ENCODE measurements at regions not wholly inside any gene's neighbourhood (a gene's known extent, or its start where the extent isn't known, plus 50 kb on each side); places are given as distances from the start of the nearest gene placed in this dataset.

- Histone ChIP-seq H3K4me3 (ENCODE audit: low read length) (no peak overlapping the region), H3K4me1 (ENCODE audit: low read length) (no peaks in the 10 kb centered on the region), H3K9me2 (replicated peaks; ENCODE audit: insufficient read depth, low read length) (no peaks in the 10 kb centered on the region; the same call in 1 of the 2 replicates), H3K79me2 (ENCODE audit: low read length) (no peaks in the 10 kb centered on the region), H3K27me3 (replicated peaks; ENCODE audit: insufficient read depth, low read length) (no peaks in the 10 kb centered on the region), H3K36me3 (replicated peaks; ENCODE audit: insufficient read depth, low read length) (no peaks in the 10 kb centered on the region), H3F3A (ENCODE audit: insufficient read depth, low read length) (no peaks in the 10 kb centered on the region), H3K27ac (ENCODE audit: low read length) (no peak overlapping the region), H2AFZ (ENCODE audit: low read length) (no peak overlapping the region), H4K20me1 (ENCODE audit: insufficient read depth, low read length) (no peaks in the 10 kb centered on the region), H3K9me3 (replicated peaks; ENCODE audit: insufficient read depth, low read length) (no peaks in the 10 kb centered on the region), H3K4me2 (ENCODE audit: low read depth, low read length) (no peak overlapping the region), H3K9ac (ENCODE audit: low read length) (no peak overlapping the region)
- no peak for TF ChIP-seq EZH2phosphoT487 (IDR thresholded peaks at IDR 0.05; ENCODE audit: low read length)
- no peak for TF ChIP-seq EZH2 (optimal IDR thresholded peaks at IDR 0.05; ENCODE audit: low read depth, low read length)
- TF ChIP-seq CTCF (IDR thresholded peaks at IDR 0.05; ENCODE audit: low read length): no peak
- DNase-seq: no peak
These were observed 653.3 kb downstream of the CDH11 start for GRCh38 chr16:64468515-64469090.

GRCh38 chr16:64459821-64460220 is 662.0 kb downstream of the CDH11 start:
- H3F3A ChIP-seq (ENCODE audit: insufficient read depth, low read length): no peaks in the 10 kb centered on the region
- no peak for DNase-seq
- H3K9me3 ChIP-seq (replicated peaks; ENCODE audit: insufficient read depth, low read length): no peaks in the 10 kb centered on the region
- H3K4me3 ChIP-seq (ENCODE audit: low read length): no peak overlapping the region
- no peaks in the 10 kb centered on the region for H4K20me1 ChIP-seq (ENCODE audit: insufficient read depth, low read length)
- no peaks in the 10 kb centered on the region for H3K36me3 ChIP-seq (replicated peaks; ENCODE audit: insufficient read depth, low read length)
- H3K9me2 ChIP-seq (replicated peaks; ENCODE audit: insufficient read depth, low read length): no peaks in the 10 kb centered on the region
- H3K4me1 ChIP-seq (ENCODE audit: low read length): no peaks in the 10 kb centered on the region
- H3K27ac ChIP-seq (ENCODE audit: low read length): no peak overlapping the region
- H3K79me2 ChIP-seq (ENCODE audit: low read length): no peaks in the 10 kb centered on the region
- H3K4me2 ChIP-seq (ENCODE audit: low read depth, low read length): no peak overlapping the region
- no peak overlapping the region for H3K9ac ChIP-seq (ENCODE audit: low read length)
- no peak overlapping the region for H2AFZ ChIP-seq (ENCODE audit: low read length)
- no peak for TF ChIP-seq EZH2 (optimal IDR thresholded peaks at IDR 0.05; ENCODE audit: low read depth, low read length)
- TF ChIP-seq EZH2phosphoT487 (IDR thresholded peaks at IDR 0.05; ENCODE audit: low read length): no peak
- no peak for TF ChIP-seq CTCF (IDR thresholded peaks at IDR 0.05; ENCODE audit: low read length)
- H3K27me3 ChIP-seq (replicated peaks; ENCODE audit: insufficient read depth, low read length): no peaks in the 10 kb centered on the region

GRCh38 chr16:64459402-64459801 is 662.5 kb downstream of the CDH11 start:
- Histone ChIP-seq H3K4me2 (ENCODE audit: low read depth, low read length) (no peak overlapping the region), H3K79me2 (ENCODE audit: low read length) (no peaks in the 10 kb centered on the region), H3K9ac (ENCODE audit: low read length) (no peak overlapping the region), H3K4me3 (ENCODE audit: low read length) (no peak overlapping the region), H3K9me2 (replicated peaks; ENCODE audit: insufficient read depth, low read length) (no peaks in the 10 kb centered on the region), H3K36me3 (replicated peaks; ENCODE audit: insufficient read depth, low read length) (no peaks in the 10 kb centered on the region), H3K4me1 (ENCODE audit: low read length) (no peaks in the 10 kb centered on the region), H2AFZ (ENCODE audit: low read length) (no peak overlapping the region), H3K27me3 (replicated peaks; ENCODE audit: insufficient read depth, low read length) (no peaks in the 10 kb centered on the region), H3K27ac (ENCODE audit: low read length) (no peak overlapping the region), H4K20me1 (ENCODE audit: insufficient read depth, low read length) (no peaks in the 10 kb centered on the region), H3K9me3 (replicated peaks; ENCODE audit: insufficient read depth, low read length) (no peaks in the 10 kb centered on the region), H3F3A (ENCODE audit: insufficient read depth, low read length) (no peaks in the 10 kb centered on the region)
- TF ChIP-seq EZH2phosphoT487 (IDR thresholded peaks at IDR 0.05; ENCODE audit: low read length) (no peak), EZH2 (optimal IDR thresholded peaks at IDR 0.05; ENCODE audit: low read depth, low read length) (no peak), CTCF (IDR thresholded peaks at IDR 0.05; ENCODE audit: low read length) (no peak)
- DNase-seq: no peak
